IMR-90 (cell line): ENCODE measurements at regions not wholly inside any gene's neighbourhood (a gene's known extent, or its start where the extent isn't known, plus 50 kb on each side); places are given as distances from the start of the nearest gene placed in this dataset.

Experiments
- CEBPB ChIP-seq: IDR thresholded peaks from 2 replicates; pipeline ENCODE4 v1.6.1; 2012; ENCODE audit warnings: low read depth, low read length, improper control_type of control experiment
- CHD1 ChIP-seq: IDR thresholded peaks from 2 replicates; pipeline ENCODE4 v1.6.1; 2012; ENCODE audit warnings: low read depth, low read length, improper control_type of control experiment
- CTCF ChIP-seq: conservative IDR thresholded peaks from 2 replicates; pipeline ENCODE4 v1.5.1; 2012; ENCODE audit warnings: mild to moderate bottlenecking, low read depth, low read length, improper control_type of control experiment
- FOS ChIP-seq: fragments of 150-350 bp; IDR thresholded peaks from 2 replicates; pipeline ENCODE4 v1.6.1; 2016; ENCODE audit warnings: low read depth, low read length
- MAFK ChIP-seq: IDR thresholded peaks from 2 replicates; pipeline ENCODE4 v1.6.1; 2012; ENCODE audit warnings: low read depth, low read length, improper control_type of control experiment
- MAZ ChIP-seq: IDR thresholded peaks from 2 replicates; pipeline ENCODE4 v1.6.1; 2012; ENCODE audit warnings: low read depth, mild to moderate bottlenecking, low read length, improper control_type of control experiment, moderate library complexity, borderline replicate concordance
- MXI1 ChIP-seq: IDR thresholded peaks from 2 replicates; pipeline ENCODE4 v1.6.1; 2012; ENCODE audit warnings: low read depth, mild to moderate bottlenecking, low read length, moderate library complexity, borderline replicate concordance
- POLR2A ChIP-seq: IDR thresholded peaks from 2 replicates; pipeline ENCODE4 v1.6.1; 2012; ENCODE audit warnings: mild to moderate bottlenecking, low read depth, low read length
- RAD21 ChIP-seq: IDR thresholded peaks from 2 replicates; pipeline ENCODE4 v1.6.1; 2012; ENCODE audit warnings: low read length, improper control_type of control experiment
- RFX5 ChIP-seq: IDR thresholded peaks from 2 replicates; pipeline ENCODE4 v1.8.0; 2012; ENCODE audit warnings: low read depth, mild to moderate bottlenecking, low read length, moderate library complexity
- SMC3 ChIP-seq: fragments of 150-350 bp; IDR thresholded peaks from 2 replicates; pipeline ENCODE4 v1.6.1; 2016; ENCODE audit warnings: low read depth, mild to moderate bottlenecking, antibody characterized with exemption, low read length, moderate library complexity

DNA sequence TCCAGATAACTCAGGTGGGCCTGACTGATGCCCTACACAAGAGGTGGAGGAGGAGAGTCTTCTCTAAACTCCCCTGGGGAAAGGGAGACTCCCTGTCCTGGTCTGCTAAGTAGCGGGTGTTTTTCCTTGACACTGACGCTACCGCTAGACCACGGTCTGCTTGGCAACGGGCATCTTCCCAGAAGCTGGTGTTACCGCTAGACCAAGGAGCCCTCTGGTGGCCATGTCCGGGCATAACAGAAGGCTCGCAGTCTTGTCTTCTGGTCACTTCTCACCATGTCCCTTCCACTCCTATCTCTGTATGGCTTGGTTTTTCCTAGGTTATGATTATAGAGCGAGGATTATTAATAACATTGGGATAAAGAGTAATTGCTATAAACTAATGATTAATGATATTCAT lies 965.5 kb downstream of the TMEM121 start:
- TF ChIP-seq CTCF (no peak), RAD21 (no peak), MAFK (no peak), POLR2A (no peak), SMC3 (no peak), MAZ (no peak), MXI1 (no peak), CHD1 (no peak), FOS (no peak), RFX5 (no peak), CEBPB (no peak)
